WTC11 (cell line): ENCODE measurements at regions not wholly inside any gene's neighbourhood (a gene's known extent, or its start where the extent isn't known, plus 50 kb on each side); places are given as distances from the start of the nearest gene placed in this dataset.

Source experiments
- ATAC-seq: fragments of 200-7000 bp; cut with Tn5 transposase; 2 replicates; pipeline ENCODE4 v1.10.0; 2021; ENCODE audit warnings: mild to moderate bottlenecking, moderate library complexity
- CTCF ChIA-PET: fragments of 300-600 bp; sonication (Branson Sonifier 250); formaldehyde crosslinking; loops from one replicate; lab custom pipeline; 2021; ENCODE audit warnings: antibody characterized with exemption; lab: Charles Lee
- POLR2A ChIA-PET: fragments of 350-600 bp; sonication (Branson Sonifier 250); formaldehyde crosslinking; loops from one replicate; lab custom pipeline; 2021; ENCODE audit warnings: antibody characterized with exemption; lab: Charles Lee
- DNase-seq: peaks from one replicate; pipeline ENCODE4 v3.0.0; 2021; ENCODE audit warnings: low spot score
- H3K27ac Mint-ChIP-seq: 2 replicates; pipeline ENCODE4 v1.8.0; 2021; ENCODE audit warnings: mixed read lengths
- H3K27me3 Mint-ChIP-seq: 2 replicates; pipeline ENCODE4 v1.8.0; 2021; ENCODE audit warnings: low read depth, mild to moderate bottlenecking, moderate library complexity, mixed read lengths
- H3K36me3 Mint-ChIP-seq: 2 replicates; pipeline ENCODE4 v1.8.0; 2021; ENCODE audit warnings: mixed read lengths
- H3K4me1 Mint-ChIP-seq: 2 replicates; pipeline ENCODE4 v1.8.0; 2022; ENCODE audit warnings: mixed read lengths
- H3K4me3 Mint-ChIP-seq: 2 replicates; pipeline ENCODE4 v1.8.0; 2021; ENCODE audit warnings: mild to moderate bottlenecking, moderate library complexity, mixed read lengths
- H3K9me3 Mint-ChIP-seq: 2 replicates; pipeline ENCODE4 v1.8.0; 2021; ENCODE audit warnings: mixed read lengths
- ATF2 ChIP-seq: sonication (generic); formaldehyde crosslinking; IDR thresholded peaks from 2 replicates; pipeline ENCODE4 v1.8.1; 2022; ENCODE audit warnings: low read depth, missing genetic modification reagents, borderline replicate concordance
- CREM ChIP-seq: sonication (generic); formaldehyde crosslinking; IDR thresholded peaks from 2 replicates; pipeline ENCODE4 v1.8.1; 2022; ENCODE audit warnings: mild to moderate bottlenecking, missing genetic modification reagents, moderate library complexity
- E2F1 ChIP-seq: sonication (generic); formaldehyde crosslinking; IDR thresholded peaks from 2 replicates; pipeline ENCODE4 v1.8.0; 2022; ENCODE audit warnings: mild to moderate bottlenecking, missing genetic modification reagents
- FOXK1 ChIP-seq: sonication (generic); formaldehyde crosslinking; IDR thresholded peaks from 2 replicates; pipeline ENCODE4 v1.8.0; 2022; ENCODE audit warnings: mild to moderate bottlenecking, moderate library complexity, missing genetic modification reagents
- FOXP4 ChIP-seq: sonication (generic); formaldehyde crosslinking; IDR thresholded peaks from 2 replicates; pipeline ENCODE4 v1.8.0; 2022; ENCODE audit warnings: mild to moderate bottlenecking, missing genetic modification reagents
- NFATC4 ChIP-seq: fragments of 250-450 bp; sonication (Bioruptor Pico); IDR thresholded peaks from 2 replicates; pipeline ENCODE4 v1.9.0; 2021; ENCODE audit warnings: mild to moderate bottlenecking
- NFYB ChIP-seq: sonication (generic); formaldehyde crosslinking; conservative IDR thresholded peaks from 2 replicates; pipeline ENCODE4 v1.8.0; 2022; ENCODE audit warnings: low read depth, missing genetic modification reagents
- RELA ChIP-seq: sonication (generic); formaldehyde crosslinking; IDR thresholded peaks from 2 replicates; pipeline ENCODE4 v1.8.1; 2022; ENCODE audit warnings: missing genetic modification reagents, mild to moderate bottlenecking, borderline replicate concordance
- SOX15 ChIP-seq: fragments of 250-450 bp; sonication (Bioruptor Pico); IDR thresholded peaks from 2 replicates; pipeline ENCODE4 v1.9.0; 2021; ENCODE audit warnings: mild to moderate bottlenecking
- TEAD1 ChIP-seq: sonication (generic); formaldehyde crosslinking; IDR thresholded peaks from 2 replicates; pipeline ENCODE4 v1.8.0; 2022; ENCODE audit warnings: mild to moderate bottlenecking, missing genetic modification reagents
- TP53 ChIP-seq: sonication (generic); formaldehyde crosslinking; IDR thresholded peaks from 2 replicates; pipeline ENCODE4 v1.8.1; 2023; ENCODE audit warnings: mild to moderate bottlenecking, missing genetic modification reagents
- ZBTB21 ChIP-seq: sonication (generic); formaldehyde crosslinking; IDR thresholded peaks from 2 replicates; pipeline ENCODE4 v1.8.1; 2023; ENCODE audit warnings: mild to moderate bottlenecking, missing genetic modification reagents, borderline replicate concordance
- ZNF219 ChIP-seq: sonication (generic); formaldehyde crosslinking; IDR thresholded peaks from 2 replicates; pipeline ENCODE4 v1.8.0; 2023; ENCODE audit warnings: missing genetic modification reagents, mild to moderate bottlenecking, borderline replicate concordance
- ZNF423 ChIP-seq: fragments of 250-450 bp; sonication (Bioruptor Pico); IDR thresholded peaks from 2 replicates; pipeline ENCODE4 v2.1.2; 2022; ENCODE audit warnings: mild to moderate bottlenecking, moderate library complexity
- ZNF532 ChIP-seq: fragments of 250-450 bp; sonication (Bioruptor Pico); IDR thresholded peaks from 2 replicates; pipeline ENCODE4 v1.9.0; 2021; ENCODE audit warnings: mild to moderate bottlenecking, borderline replicate concordance
- TF ChIP-seq, protein P1 (sequence below): fragments of 200-600 bp; IDR thresholded peaks from 2 replicates; pipeline ENCODE4 v1.8.0; 2022; ENCODE audit warnings: antibody characterized with exemption
- TF ChIP-seq, protein P2 (sequence below): fragments of 250-450 bp; sonication (Bioruptor Pico); IDR thresholded peaks from 2 replicates; pipeline ENCODE4 v1.9.0; 2021; ENCODE audit warnings: mild to moderate bottlenecking
- TF ChIP-seq, protein P3 (sequence below): sonication (generic); formaldehyde crosslinking; conservative IDR thresholded peaks from 2 replicates; pipeline ENCODE4 v1.8.1; 2023; ENCODE audit warnings: mild to moderate bottlenecking, low read depth, missing genetic modification reagents, moderate library complexity

DNA sequence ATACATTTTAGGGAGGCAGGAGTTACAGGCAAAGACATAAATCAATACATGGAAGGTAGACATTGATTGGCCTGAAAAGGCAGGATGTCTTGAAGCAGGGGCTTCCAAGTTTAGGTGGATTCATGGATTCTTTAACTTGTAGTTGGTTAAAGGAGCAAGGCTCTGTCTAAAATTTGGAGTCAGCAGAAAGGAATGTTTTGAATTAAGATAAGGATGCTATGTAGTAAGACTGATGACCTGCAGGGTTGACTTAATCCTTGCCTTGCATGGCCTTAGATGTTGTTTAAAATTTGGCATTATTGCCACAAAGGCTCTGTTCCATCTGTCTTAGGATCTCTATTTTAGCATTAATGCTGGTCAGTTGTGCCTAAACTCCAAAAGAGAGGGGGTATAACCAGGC, 171.3 kb downstream of the C5orf15 start (continued):
- TF ChIP-seq, protein P1, sequence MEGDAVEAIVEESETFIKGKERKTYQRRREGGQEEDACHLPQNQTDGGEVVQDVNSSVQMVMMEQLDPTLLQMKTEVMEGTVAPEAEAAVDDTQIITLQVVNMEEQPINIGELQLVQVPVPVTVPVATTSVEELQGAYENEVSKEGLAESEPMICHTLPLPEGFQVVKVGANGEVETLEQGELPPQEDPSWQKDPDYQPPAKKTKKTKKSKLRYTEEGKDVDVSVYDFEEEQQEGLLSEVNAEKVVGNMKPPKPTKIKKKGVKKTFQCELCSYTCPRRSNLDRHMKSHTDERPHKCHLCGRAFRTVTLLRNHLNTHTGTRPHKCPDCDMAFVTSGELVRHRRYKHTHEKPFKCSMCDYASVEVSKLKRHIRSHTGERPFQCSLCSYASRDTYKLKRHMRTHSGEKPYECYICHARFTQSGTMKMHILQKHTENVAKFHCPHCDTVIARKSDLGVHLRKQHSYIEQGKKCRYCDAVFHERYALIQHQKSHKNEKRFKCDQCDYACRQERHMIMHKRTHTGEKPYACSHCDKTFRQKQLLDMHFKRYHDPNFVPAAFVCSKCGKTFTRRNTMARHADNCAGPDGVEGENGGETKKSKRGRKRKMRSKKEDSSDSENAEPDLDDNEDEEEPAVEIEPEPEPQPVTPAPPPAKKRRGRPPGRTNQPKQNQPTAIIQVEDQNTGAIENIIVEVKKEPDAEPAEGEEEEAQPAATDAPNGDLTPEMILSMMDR: no peak
- no peak for TF ChIP-seq ZNF219
- TF ChIP-seq FOXK1 (CRISPR knock-in tag): no peak
- no peak for TF ChIP-seq ZNF423
- TF ChIP-seq, all 79 proteins: peak for 0

GRCh38 chr5:133796186-133796585, 172.2 kb downstream of the C5orf15 start:
- CTCF ChIA-PET: no interaction called here
- Mint-ChIP-seq H3K27ac (no peak overlapping the region), H3K9me3 (no peaks in the 10 kb centered on the region), H3K27me3 (0 out of 2 replicates have a peak, but pooled peaks cover 5% of the 10 kb centered on the region)
- TF ChIP-seq FOXP4 (CRISPR knock-in tag): no peak
- TF ChIP-seq, protein P2, sequence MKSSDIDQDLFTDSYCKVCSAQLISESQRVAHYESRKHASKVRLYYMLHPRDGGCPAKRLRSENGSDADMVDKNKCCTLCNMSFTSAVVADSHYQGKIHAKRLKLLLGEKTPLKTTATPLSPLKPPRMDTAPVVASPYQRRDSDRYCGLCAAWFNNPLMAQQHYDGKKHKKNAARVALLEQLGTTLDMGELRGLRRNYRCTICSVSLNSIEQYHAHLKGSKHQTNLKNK (CRISPR knock-in tag): no peak
- no peak for TF ChIP-seq NFYB (CRISPR knock-in tag)
- no peak for TF ChIP-seq TEAD1
- TF ChIP-seq ZBTB21 (CRISPR knock-in tag): no peak
- TF ChIP-seq NFATC4 (CRISPR knock-in tag): no peak
- TF ChIP-seq SOX15 (CRISPR knock-in tag): no peak
- TF ChIP-seq RELA: no peak
- TF ChIP-seq ZNF532 (CRISPR knock-in tag): no peak
- TF ChIP-seq ZNF423: no peak
- no peak for TF ChIP-seq CREM (CRISPR knock-in tag)
- no peak for TF ChIP-seq TP53 (CRISPR knock-in tag)
- TF ChIP-seq ATF2: no peak
- TF ChIP-seq, protein P3, sequence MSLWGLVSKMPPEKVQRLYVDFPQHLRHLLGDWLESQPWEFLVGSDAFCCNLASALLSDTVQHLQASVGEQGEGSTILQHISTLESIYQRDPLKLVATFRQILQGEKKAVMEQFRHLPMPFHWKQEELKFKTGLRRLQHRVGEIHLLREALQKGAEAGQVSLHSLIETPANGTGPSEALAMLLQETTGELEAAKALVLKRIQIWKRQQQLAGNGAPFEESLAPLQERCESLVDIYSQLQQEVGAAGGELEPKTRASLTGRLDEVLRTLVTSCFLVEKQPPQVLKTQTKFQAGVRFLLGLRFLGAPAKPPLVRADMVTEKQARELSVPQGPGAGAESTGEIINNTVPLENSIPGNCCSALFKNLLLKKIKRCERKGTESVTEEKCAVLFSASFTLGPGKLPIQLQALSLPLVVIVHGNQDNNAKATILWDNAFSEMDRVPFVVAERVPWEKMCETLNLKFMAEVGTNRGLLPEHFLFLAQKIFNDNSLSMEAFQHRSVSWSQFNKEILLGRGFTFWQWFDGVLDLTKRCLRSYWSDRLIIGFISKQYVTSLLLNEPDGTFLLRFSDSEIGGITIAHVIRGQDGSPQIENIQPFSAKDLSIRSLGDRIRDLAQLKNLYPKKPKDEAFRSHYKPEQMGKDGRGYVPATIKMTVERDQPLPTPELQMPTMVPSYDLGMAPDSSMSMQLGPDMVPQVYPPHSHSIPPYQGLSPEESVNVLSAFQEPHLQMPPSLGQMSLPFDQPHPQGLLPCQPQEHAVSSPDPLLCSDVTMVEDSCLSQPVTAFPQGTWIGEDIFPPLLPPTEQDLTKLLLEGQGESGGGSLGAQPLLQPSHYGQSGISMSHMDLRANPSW (CRISPR knock-in tag): no peak
- no peak for TF ChIP-seq E2F1
- TF ChIP-seq, all 79 proteins: peak for 0
- H3K36me3 Mint-ChIP-seq: no peaks in the 10 kb centered on the region
- POLR2A ChIA-PET: no interaction called here
- DNase-seq (no peak), ATAC-seq (no peak)
- H3K4me1 Mint-ChIP-seq: peaks cover 16% of the 10 kb centered on the region
- H3K4me3 Mint-ChIP-seq: no peak overlapping the region
